ENCODE measurements at regions not wholly inside any gene's neighbourhood (a gene's known extent, or its start where the extent isn't known, plus 50 kb on each side); places are given as distances from the start of the nearest gene placed in this dataset.

DNA sequence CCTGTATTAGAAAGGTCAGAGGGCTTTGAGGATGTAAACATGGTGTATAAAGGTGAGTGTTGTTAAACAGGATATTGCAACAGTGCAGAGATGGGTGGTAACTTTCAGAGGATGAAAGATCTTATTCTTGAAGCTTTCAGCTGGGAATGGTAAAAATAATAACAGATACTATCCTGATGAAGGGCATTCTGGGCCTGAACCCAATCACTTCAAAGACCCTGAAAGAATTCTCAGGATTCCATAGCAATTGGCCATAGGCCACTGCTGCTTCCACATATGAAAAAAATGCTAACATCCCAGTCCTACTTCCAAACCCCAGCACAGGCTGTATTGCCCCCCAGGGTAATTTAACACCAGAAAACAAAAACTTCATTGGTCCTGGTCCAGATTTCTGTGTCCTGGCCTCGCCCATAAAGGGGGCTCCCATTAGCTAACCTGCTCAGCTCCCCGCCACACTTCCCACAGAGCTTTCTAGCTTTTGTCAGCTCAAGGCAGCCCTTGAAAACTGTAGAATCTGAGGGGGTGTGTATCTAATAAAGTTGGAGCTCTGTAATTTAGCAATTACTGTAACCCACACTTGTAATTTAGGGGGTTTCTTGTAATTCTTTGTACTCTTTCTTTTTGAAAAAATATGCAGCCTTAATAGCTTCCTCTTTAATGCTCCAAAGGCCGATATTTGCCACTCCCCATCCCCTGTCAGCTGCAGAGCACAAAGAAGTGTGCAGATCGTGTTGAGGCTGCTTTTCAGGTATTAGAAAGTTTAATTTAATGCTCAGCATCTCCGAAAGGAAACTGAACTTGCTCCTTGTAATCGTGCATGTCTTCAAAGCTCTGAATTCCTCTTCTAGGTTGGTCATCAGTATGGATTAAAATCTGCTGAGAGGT is 371.5 kb downstream of the SEC14L1 start:
- POLR2A ChIA-PET, result interaction anchor here (1.1 kb wide), 1 partner anchor 446 kb away, joined by 3 read pairs; the partner anchor contains the start of gene TNRC6C
- TF ChIP-seq YY2 (tag by site-specific recombination; IDR thresholded peaks at IDR 0.05) (no peak), ZNF776 (tag by site-specific recombination; IDR thresholded peaks at IDR 0.05; ENCODE audit: borderline replicate concordance) (no peak), ZNF132 (tag by site-specific recombination; IDR thresholded peaks at IDR 0.05; ENCODE audit: borderline replicate concordance) (no peak), ZFP69B (tag by site-specific recombination; IDR thresholded peaks at IDR 0.05) (no peak), ZNF664 (tag by site-specific recombination; IDR thresholded peaks at IDR 0.05) (no peak), ZNF792 (tag by site-specific recombination; IDR thresholded peaks at IDR 0.05) (no peak), ZNF214 (tag by site-specific recombination; IDR thresholded peaks at IDR 0.05; ENCODE audit: borderline replicate concordance) (no peak), ZNF37A (tag by site-specific recombination; IDR thresholded peaks at IDR 0.05) (no peak)
- TF ChIP-seq, protein P1, sequence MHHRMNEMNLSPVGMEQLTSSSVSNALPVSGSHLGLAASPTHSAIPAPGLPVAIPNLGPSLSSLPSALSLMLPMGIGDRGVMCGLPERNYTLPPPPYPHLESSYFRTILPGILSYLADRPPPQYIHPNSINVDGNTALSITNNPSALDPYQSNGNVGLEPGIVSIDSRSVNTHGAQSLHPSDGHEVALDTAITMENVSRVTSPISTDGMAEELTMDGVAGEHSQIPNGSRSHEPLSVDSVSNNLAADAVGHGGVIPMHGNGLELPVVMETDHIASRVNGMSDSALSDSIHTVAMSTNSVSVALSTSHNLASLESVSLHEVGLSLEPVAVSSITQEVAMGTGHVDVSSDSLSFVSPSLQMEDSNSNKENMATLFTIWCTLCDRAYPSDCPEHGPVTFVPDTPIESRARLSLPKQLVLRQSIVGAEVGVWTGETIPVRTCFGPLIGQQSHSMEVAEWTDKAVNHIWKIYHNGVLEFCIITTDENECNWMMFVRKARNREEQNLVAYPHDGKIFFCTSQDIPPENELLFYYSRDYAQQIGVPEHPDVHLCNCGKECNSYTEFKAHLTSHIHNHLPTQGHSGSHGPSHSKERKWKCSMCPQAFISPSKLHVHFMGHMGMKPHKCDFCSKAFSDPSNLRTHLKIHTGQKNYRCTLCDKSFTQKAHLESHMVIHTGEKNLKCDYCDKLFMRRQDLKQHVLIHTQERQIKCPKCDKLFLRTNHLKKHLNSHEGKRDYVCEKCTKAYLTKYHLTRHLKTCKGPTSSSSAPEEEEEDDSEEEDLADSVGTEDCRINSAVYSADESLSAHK (tag by site-specific recombination; IDR thresholded peaks at IDR 0.05), result no peak

DNA sequence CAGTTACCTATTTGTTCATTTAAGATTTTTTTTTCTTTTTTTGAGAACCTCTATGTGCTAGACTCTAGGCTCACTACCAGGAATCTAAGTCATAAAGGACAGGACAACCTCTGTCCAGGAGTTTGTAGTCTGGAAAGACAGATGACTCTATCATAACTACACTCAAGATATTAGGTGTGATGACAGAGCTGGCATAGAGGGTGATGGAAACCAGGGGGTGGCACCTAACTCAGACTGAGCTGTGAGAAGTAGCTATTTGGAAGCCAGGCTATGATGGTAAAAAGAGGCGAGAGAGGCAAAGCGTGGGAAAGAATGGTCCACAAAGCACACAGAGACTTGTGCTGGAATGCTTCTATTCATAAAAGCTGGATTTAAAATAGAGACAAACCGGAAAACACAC is 372.3 kb downstream of the SEC14L1 start:
- ChIA-PET POLR2A (interaction anchor here (1.1 kb wide), 1 partner anchor 445 kb away, joined by 3 read pairs; the partner anchor contains the start of gene TNRC6C), CTCF (no interaction called here)
- Histone ChIP-seq H3K9me3 (ENCODE audit: control insufficient read depth, insufficient read depth, low read depth, low read length) (no peaks in the 10 kb centered on the region), H3K36me3 (ENCODE audit: control insufficient read depth in 2 of 2, insufficient read depth in 1 of 2, low read length in 2 of 2) (no peaks in the 10 kb centered on the region), H3K27ac (ENCODE audit: extremely low read depth, low read depth, low read length) (no peak overlapping the region), H3K4me3 (ENCODE audit: low read depth, low read length) (no peak overlapping the region), H3K4me1 (ENCODE audit: control insufficient read depth, insufficient read depth, low read length) (no peaks in the 10 kb centered on the region)
- TF ChIP-seq ZNF23 (tag by site-specific recombination; IDR thresholded peaks at IDR 0.05; ENCODE audit: borderline replicate concordance) (no peak), ZBTB1 (tag by site-specific recombination; IDR thresholded peaks at IDR 0.05) (no peak), ZBTB48 (tag by site-specific recombination; IDR thresholded peaks at IDR 0.05) (no peak), ZNF555 (tag by site-specific recombination; conservative IDR thresholded peaks at IDR 0.05) (no peak), GLI2 (tag by site-specific recombination; IDR thresholded peaks at IDR 0.05; ENCODE audit: borderline replicate concordance, low read depth) (no peak)

More for the DNA sequence above, 371.5 kb downstream of the SEC14L1 start:
- H3K36me3 ChIP-seq (ENCODE audit: control insufficient read depth in 2 of 2, insufficient read depth in 1 of 2, low read length in 2 of 2), result no peaks in the 10 kb centered on the region
- no peaks in the 10 kb centered on the region for H3K9me3 ChIP-seq (ENCODE audit: control insufficient read depth, insufficient read depth, low read depth, low read length)
- H3K27ac ChIP-seq (ENCODE audit: extremely low read depth, low read depth, low read length), result no peak overlapping the region
- CTCF ChIA-PET, result no interaction called here
- no peaks in the 10 kb centered on the region for H3K4me1 ChIP-seq (ENCODE audit: control insufficient read depth, insufficient read depth, low read length)
- no peak overlapping the region for H3K4me3 ChIP-seq (ENCODE audit: low read depth, low read length)

DNA sequence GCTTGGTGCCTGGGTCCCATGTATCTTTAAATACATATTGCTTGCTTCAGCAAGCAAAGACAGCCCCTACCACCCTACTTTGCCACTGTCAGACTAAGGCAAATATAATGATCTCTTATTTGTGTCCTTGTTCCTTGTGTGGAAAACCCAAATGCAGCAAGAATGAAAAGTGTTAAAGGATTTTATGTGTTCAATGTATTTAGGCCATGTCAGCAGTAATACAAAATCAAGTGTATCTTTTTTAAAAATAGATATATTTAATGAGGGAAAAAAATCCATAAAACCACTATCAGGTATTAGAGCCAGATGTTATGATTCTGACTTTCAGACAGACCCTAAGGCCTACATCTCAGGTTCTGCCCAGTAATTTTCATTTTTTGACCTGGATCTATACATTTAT is 374.5 kb downstream of the SEC14L1 start:
- Histone ChIP-seq H3K36me3 (ENCODE audit: control insufficient read depth in 2 of 2, insufficient read depth in 1 of 2, low read length in 2 of 2) (no peaks in the 10 kb centered on the region), H3K4me1 (ENCODE audit: control insufficient read depth, insufficient read depth, low read length) (no peaks in the 10 kb centered on the region), H3K4me3 (ENCODE audit: low read depth, low read length) (no peak overlapping the region), H3K9me3 (ENCODE audit: control insufficient read depth, insufficient read depth, low read depth, low read length) (no peaks in the 10 kb centered on the region), H3K27ac (ENCODE audit: extremely low read depth, low read depth, low read length) (no peak overlapping the region)
- ChIA-PET CTCF (interaction anchor here (0.8 kb wide), 1 partner anchor 21 kb away, joined by 3 read pairs; no protein-coding TSS in a partner anchor), POLR2A (no interaction called here)
- TF ChIP-seq KLF9 (tag by site-specific recombination; IDR thresholded peaks at IDR 0.05; ENCODE audit: low read depth) (no peak), ZNF677 (tag by site-specific recombination; IDR thresholded peaks at IDR 0.05) (no peak), ZNF558 (tag by site-specific recombination; IDR thresholded peaks at IDR 0.05) (no peak)
